Mesothelial cell of epicardium (in vitro differentiated cells): ENCODE measurements at regions not wholly inside any gene's neighbourhood (a gene's known extent, or its start where the extent isn't known, plus 50 kb on each side); places are given as distances from the start of the nearest gene placed in this dataset.
"Not testable (repeated sequence)": the region's sequence is repeated elsewhere in the genome, so short reads cannot be mapped to it uniquely, and the experiment has no call there.

Experiments used
- DNase-seq, 2 experiments: peaks; one replicate each; pipeline ENCODE4 v3.0.0; 2021; ENCODE audit warnings: low spot score in 2 of 2; ENCODE audit not compliant: unreplicated experiment in 2 of 2
- H3K27ac Mint-ChIP-seq: 2 replicates; pipeline ENCODE4 v1.8.0; 2021; ENCODE audit warnings: mixed read lengths
- H3K27me3 Mint-ChIP-seq: 2 replicates; pipeline ENCODE4 v1.8.0; 2021; ENCODE audit warnings: low read depth, mixed read lengths
- H3K36me3 Mint-ChIP-seq: 2 replicates; pipeline ENCODE4 v1.8.0; 2021; ENCODE audit warnings: mixed read lengths
- H3K4me1 Mint-ChIP-seq: 2 replicates; pipeline ENCODE4 v1.8.0; 2021; ENCODE audit warnings: mixed read lengths
- H3K4me3 Mint-ChIP-seq: 2 replicates; pipeline ENCODE4 v1.8.0; 2021; ENCODE audit warnings: mild to moderate bottlenecking, moderate library complexity, mixed read lengths
- H3K9me3 Mint-ChIP-seq: 2 replicates; pipeline ENCODE4 v1.8.0; 2021; ENCODE audit warnings: mixed read lengths
- CTCF ChIP-seq: fragments of 200-600 bp; sonication (generic); IDR thresholded peaks from one replicate; pipeline ENCODE4 v1.5.0; 2021; ENCODE audit warnings: antibody characterized with exemption; ENCODE audit not compliant: unreplicated experiment

DNA sequence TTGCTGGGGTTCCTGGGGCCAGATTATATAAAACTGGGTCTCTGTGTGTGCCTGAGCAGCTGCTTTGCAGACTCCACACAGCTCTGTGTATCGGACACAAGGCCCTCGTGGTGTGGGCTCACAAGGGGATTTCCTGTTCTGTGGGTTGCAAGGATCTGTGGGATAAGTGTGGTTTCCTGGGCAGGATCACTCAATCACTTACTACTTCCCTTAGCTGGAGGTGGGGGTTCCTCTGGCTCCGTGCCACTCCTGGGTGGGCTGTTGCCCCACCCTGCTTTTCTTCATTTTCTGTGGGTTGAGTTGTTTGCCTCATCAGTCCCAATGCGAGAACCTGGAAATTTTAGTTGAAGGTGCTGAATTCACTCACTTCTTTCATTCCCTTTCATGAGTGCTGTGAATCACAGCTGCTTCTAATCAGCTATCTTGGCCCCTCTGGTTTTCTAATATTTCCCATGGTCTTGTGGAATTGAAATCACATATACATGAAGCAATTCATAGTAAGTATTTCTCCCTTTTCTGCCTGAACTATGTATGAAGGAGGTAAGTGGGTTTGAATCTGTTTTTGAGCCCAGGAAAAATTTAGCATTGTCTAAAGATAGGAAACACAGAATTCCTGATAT lies 196.3 kb downstream of the DCDC2C start:
- no peak for DNase-seq
- Mint-ChIP-seq H3K36me3 (no peaks in the 10 kb centered on the region), H3K4me1 (no peaks in the 10 kb centered on the region), H3K27me3 (no peaks in the 10 kb centered on the region), H3K9me3 (peaks cover 53% of the 10 kb centered on the region), H3K4me3 (no peak overlapping the region), H3K27ac (no peak overlapping the region)
- TF ChIP-seq CTCF, result no peak

DNA sequence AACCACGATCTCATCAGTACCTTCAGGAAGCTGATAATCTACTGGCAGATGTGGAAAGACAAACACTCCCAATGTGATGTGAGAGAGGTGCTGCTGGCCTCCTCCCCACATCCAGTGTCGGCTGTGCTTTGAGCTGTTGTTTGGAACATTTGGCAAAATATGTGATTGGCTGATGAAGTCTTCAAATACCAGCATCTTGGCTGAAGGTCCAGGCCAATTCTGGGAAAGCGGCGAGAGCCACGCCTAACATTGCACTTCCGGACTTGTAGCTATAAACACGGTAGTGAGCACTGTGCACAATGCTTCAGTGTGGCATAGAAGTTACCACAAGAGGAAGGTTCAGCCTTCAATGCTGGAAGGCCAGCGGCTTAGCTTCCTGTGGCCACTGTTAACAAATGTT lies 198.8 kb downstream of the DCDC2C start:
- H3K27ac Mint-ChIP-seq, result no peak overlapping the region
- no peaks in the 10 kb centered on the region for H3K27me3 Mint-ChIP-seq
- DNase-seq, result no peak

DNA sequence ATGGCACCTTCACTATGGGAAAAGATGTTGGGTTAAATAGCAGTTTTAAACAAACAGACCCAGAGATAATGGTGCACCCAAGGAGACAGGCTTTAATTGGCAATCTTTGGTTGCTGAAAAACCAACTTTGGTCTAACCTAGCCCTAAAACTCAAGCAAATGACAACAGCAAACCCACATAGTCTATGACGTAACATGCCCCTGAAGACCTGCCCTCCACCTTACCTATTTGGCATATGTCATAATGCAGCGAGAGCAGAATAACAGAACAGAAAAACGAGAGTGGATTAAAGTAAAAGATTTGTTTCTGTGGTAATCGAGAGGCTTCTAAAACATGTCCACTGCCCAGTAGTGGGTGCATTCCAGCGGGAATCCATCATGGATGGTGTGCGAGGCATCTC lies 200.7 kb downstream of the DCDC2C start:
- H3K4me1 Mint-ChIP-seq, result no peaks in the 10 kb centered on the region
- H3K9me3 Mint-ChIP-seq, result peaks cover 46% of the 10 kb centered on the region
- no peaks in the 10 kb centered on the region for H3K36me3 Mint-ChIP-seq
- H3K27me3 Mint-ChIP-seq, result no peaks in the 10 kb centered on the region
- TF ChIP-seq CTCF, result no peak
- DNase-seq, result no peak
- no peak overlapping the region for H3K4me3 Mint-ChIP-seq
- no peak overlapping the region for H3K27ac Mint-ChIP-seq

More for the DNA sequence above, 198.8 kb downstream of the DCDC2C start:
- Mint-ChIP-seq H3K4me3 (no peak overlapping the region), H3K36me3 (no peaks in the 10 kb centered on the region), H3K9me3 (peaks cover 44% of the 10 kb centered on the region), H3K4me1 (no peaks in the 10 kb centered on the region)
- no peak for TF ChIP-seq CTCF

GRCh38 chr2:3908498-3908897 lies 205.1 kb downstream of the DCDC2C start:
- not testable (repeated sequence) for H3K4me1 Mint-ChIP-seq, H3K27ac Mint-ChIP-seq, H3K4me3 Mint-ChIP-seq, DNase-seq, H3K36me3 Mint-ChIP-seq, H3K27me3 Mint-ChIP-seq
- peaks cover 50% of the 10 kb centered on the region for H3K9me3 Mint-ChIP-seq

DNA sequence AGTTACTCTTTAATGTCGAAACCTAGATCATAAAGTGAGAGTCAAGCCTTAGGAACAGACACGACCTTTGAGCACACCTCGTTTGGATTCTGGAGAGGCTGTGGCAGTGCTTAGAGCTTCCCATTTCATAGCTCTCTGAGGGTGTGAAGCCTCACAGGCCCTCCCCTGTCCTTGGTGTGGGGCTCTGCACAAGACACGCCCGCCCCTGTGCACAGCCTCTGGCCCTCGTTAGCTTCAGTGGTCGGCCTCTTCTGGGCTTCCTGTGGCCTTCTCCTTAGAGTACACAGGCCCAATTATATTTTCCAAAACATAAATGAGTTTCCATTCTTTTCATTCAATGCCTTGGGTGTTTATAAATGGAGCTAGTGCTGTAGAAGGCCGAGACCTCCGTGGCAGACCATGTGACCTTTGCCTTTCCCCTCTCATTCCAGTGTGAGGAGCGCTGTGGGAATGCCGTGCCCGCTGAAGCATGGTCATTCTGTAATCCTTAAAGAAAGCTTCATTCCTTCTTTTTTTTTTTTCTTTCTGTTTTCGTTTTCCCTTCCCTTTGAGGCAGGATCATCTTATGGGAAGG lies 208.6 kb downstream of the DCDC2C start:
- no peak for TF ChIP-seq CTCF
- Mint-ChIP-seq H3K4me1 (no peaks in the 10 kb centered on the region), H3K4me3 (no peak overlapping the region), H3K9me3 (peaks cover 29% of the 10 kb centered on the region), H3K36me3 (no peaks in the 10 kb centered on the region), H3K27ac (no peak overlapping the region), H3K27me3 (no peaks in the 10 kb centered on the region)
- DNase-seq, result no peak

- Mint-ChIP-seq H3K4me1 (no peaks in the 10 kb centered on the region), H3K27ac (no peak overlapping the region), H3K36me3 (no peaks in the 10 kb centered on the region), H3K27me3 (no peaks in the 10 kb centered on the region), H3K4me3 (no peak overlapping the region), H3K9me3 (peaks cover 17% of the 10 kb centered on the region)
- TF ChIP-seq CTCF, result no peak
- no peak for DNase-seq
These were observed 209.8 kb downstream of the DCDC2C start for GRCh38 chr2:3913166-3913565.
